GM12878 (cell line): ENCODE measurements at regions not wholly inside any gene's neighbourhood (a gene's known extent, or its start where the extent isn't known, plus 50 kb on each side); places are given as distances from the start of the nearest gene placed in this dataset.

ENCODE experiments used
- CTCF ChIP-seq, 3 experiments: IDR thresholded peaks in 2 of 3; conservative IDR thresholded peaks in 1 of 3; 2 replicates each; pipeline ENCODE4 v1.5.1; 2011; ENCODE audit warnings: low read depth in 3 of 3, low read length in 3 of 3, mild to moderate bottlenecking in 3 of 3, control low read depth in 2 of 3, moderate library complexity in 2 of 3, inconsistent platforms in 1 of 3, mixed read lengths in 1 of 3; ENCODE audit not compliant: control insufficient read depth in 2 of 3, insufficient read depth in 1 of 3; ENCODE audit errors: extremely low read depth in 1 of 3
- ELK1 ChIP-seq: IDR thresholded peaks from 2 replicates; pipeline ENCODE4 v1.6.1; 2012; ENCODE audit warnings: low read depth, low read length, improper control_type of control experiment
- HCFC1 ChIP-seq: fragments of 150-350 bp; IDR thresholded peaks from 2 replicates; pipeline ENCODE4 v1.6.1; 2014; ENCODE audit warnings: low read length
- KDM1A ChIP-seq: fragments of 200-600 bp; sonication (generic); IDR thresholded peaks from 2 replicates; pipeline ENCODE4 v1.6.1; 2016; ENCODE audit warnings: borderline replicate concordance
- MEF2A ChIP-seq: IDR thresholded peaks from 2 replicates; pipeline ENCODE4 v1.6.1; 2011; ENCODE audit warnings: low read depth, mild to moderate bottlenecking, low read length, moderate library complexity; ENCODE audit not compliant: insufficient read depth
- POLR2A ChIP-seq: IDR thresholded peaks from 2 replicates; pipeline ENCODE4 v1.6.1; 2011; ENCODE audit warnings: low read depth, mild to moderate bottlenecking, low read length
- RAD51 ChIP-seq: fragments of 450-650 bp; IDR thresholded peaks from 2 replicates; pipeline ENCODE4 v1.6.1; 2016; ENCODE audit warnings: moderate library complexity, mild to moderate bottlenecking, inconsistent platforms

- TF ChIP-seq CTCF (IDR thresholded peaks at IDR 0.05 in 2 of 3, conservative IDR thresholded peaks at IDR 0.05 in 1 of 3; ENCODE audit: control insufficient read depth in 2 of 3, extremely low read depth in 1 of 3, insufficient read depth in 1 of 3, low read depth in 3 of 3, low read length in 3 of 3) (no peak), POLR2A (no peak), RAD51 (no peak), HCFC1 (no peak), MEF2A (no peak), KDM1A (no peak), ELK1 (no peak)
Measured at GRCh38 chr7:81645435-81645834, 124.4 kb downstream of the HGF start.
